ENCODE measurements at regions not wholly inside any gene's neighbourhood (a gene's known extent, or its start where the extent isn't known, plus 50 kb on each side); places are given as distances from the start of the nearest gene placed in this dataset.

GRCh38 chr11:25423436-25424199, 908.3 kb upstream of the ANO3 start:
- no peak for TF ChIP-seq CTCF (IDR thresholded peaks at IDR 0.05; ENCODE audit: borderline replicate concordance, extremely low read depth, low read length, poor library complexity, severe bottlenecking)
- no peak for TF ChIP-seq EZH2 (IDR thresholded peaks at IDR 0.05; ENCODE audit: borderline replicate concordance, low read depth, low read length, severe bottlenecking)

All from DND-41 (cell line).